ENCODE measurements at regions not wholly inside any gene's neighbourhood (a gene's known extent, or its start where the extent isn't known, plus 50 kb on each side); places are given as distances from the start of the nearest gene placed in this dataset.

- no peak for TF ChIP-seq CTCF (IDR thresholded peaks at IDR 0.05)
- TF ChIP-seq SIN3A (IDR thresholded peaks at IDR 0.05; ENCODE audit: borderline replicate concordance, insufficient read depth, low read depth, low read length) = no peak
- TF ChIP-seq POLR2AphosphoS5 (IDR thresholded peaks at IDR 0.05; ENCODE audit: low read depth, low read length) = no peak
- TF ChIP-seq TCF7L2 (IDR thresholded peaks at IDR 0.05; ENCODE audit: low read depth, low read length) = no peak
These were observed 745.3 kb upstream of the RAG2 start for GRCh38 chr11:37343290-37343689.

Measured in Panc1 (cell line).